C4-2B (cell line): ENCODE measurements at regions not wholly inside any gene's neighbourhood (a gene's known extent, or its start where the extent isn't known, plus 50 kb on each side); places are given as distances from the start of the nearest gene placed in this dataset.

Experiments
- CTCF ChIP-seq: fragments of 450-650 bp; conservative IDR thresholded peaks from 2 replicates; pipeline ENCODE4 v1.5.1; 2017; ENCODE audit warnings: mild to moderate bottlenecking
- ZFX ChIP-seq: fragments of 450-650 bp; IDR thresholded peaks from 2 replicates; pipeline ENCODE4 v1.6.1; 2017

DNA sequence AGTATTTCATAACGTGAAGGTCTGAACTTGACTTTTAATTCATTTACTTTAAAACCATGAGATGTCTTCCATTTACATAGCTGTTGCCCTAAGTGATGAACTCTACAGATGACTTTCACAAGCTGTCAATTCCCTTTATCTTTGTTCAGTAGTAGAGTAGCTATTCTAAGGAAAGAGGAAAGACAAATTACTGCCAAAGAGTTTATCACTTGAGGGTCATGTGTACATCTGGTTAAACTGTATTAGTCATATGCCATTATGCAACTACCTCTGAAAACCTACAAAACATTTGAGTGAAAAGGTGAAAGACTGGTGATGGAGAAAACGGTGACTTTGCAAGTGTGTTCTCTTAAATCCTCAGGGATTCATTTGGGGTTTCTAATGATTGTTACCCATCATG lies 763.9 kb downstream of the TMEM182 start:
- no peak for TF ChIP-seq CTCF
- no peak for TF ChIP-seq ZFX
